ENCODE measurements at regions not wholly inside any gene's neighbourhood (a gene's known extent, or its start where the extent isn't known, plus 50 kb on each side); places are given as distances from the start of the nearest gene placed in this dataset.

DNA sequence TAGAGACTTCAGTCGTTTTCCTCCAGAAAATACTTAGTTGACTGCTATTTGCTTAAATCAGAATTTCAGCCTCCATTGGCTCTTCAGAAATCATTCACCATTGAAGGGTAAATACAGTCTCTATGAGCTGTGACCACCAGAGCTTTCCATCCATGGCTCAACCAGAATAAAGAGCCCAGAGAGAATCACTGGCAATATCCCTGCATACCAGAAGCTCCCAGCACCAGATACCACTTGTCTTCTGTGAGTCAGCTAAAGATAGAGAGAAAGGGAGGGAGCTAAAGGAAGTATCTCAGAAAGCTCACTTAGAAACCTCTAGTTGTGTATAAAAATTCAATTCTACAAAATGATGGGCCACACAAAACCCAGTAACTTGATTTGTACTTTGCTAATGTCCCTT is 115.2 kb upstream of the TMCO5A start:
- intact Hi-C loops (cut with DNase I; ENCODE audit: low total_unique reads), result no loop called here
- Histone ChIP-seq H3K4me1 (no peaks in the 10 kb centered on the region), H3K4me3 (no peak overlapping the region), H3K36me3 (no peaks in the 10 kb centered on the region), H3K9me3 (no peaks in the 10 kb centered on the region), H3K27me3 (no peaks in the 10 kb centered on the region), H3K27ac (no peak overlapping the region)
- DNase-seq, result no peak
- TF ChIP-seq CTCF (IDR thresholded peaks at IDR 0.05), result no peak

- H3K4me1 ChIP-seq, result no peaks in the 10 kb centered on the region
- intact Hi-C loops (cut with DNase I; ENCODE audit: low total_unique reads), result no loop called here
- no peak for DNase-seq
- H3K4me3 ChIP-seq, result no peak overlapping the region
- H3K36me3 ChIP-seq, result no peaks in the 10 kb centered on the region
- no peak for TF ChIP-seq CTCF (IDR thresholded peaks at IDR 0.05)
- H3K9me3 ChIP-seq, result no peaks in the 10 kb centered on the region
- no peak overlapping the region for H3K27ac ChIP-seq
- no peaks in the 10 kb centered on the region for H3K27me3 ChIP-seq
These were observed 113.9 kb upstream of the TMCO5A start for GRCh38 chr15:37820380-37821128.

DNA sequence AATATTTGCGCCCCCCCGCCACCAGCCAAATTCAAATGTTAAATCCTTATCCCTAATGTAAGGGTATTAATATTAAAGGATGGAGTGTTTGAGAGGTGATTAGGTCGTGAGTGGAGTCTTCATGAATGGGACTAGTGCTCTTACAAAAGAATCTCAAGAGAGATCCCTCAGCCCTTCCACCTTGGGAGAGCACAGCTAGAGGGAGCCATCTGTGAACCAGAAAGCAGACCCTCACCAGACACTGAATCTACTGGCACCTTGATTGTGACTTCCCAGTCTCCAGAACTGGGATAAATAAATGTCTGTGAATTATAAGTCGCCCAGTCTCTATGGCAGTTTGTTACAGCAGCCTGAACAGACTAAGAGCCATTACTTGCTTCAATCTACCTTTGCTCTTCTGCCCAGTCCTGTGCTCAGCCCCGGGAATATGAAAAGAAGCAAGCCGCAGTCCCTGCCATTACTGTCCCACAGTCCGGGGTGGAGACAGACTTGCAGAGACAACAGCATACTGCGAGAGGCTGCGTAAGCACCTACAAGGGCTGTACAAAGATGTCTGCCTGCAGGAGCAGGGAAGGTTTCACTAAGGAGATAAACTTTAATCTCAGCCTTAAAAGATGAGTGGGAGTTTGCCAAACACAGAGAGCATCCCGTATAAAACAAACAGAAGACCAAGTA is 110.7 kb upstream of the TMCO5A start:
- DNase-seq, result no peak
- TF ChIP-seq CTCF (IDR thresholded peaks at IDR 0.05), result no peak
- no peak overlapping the region for H3K27ac ChIP-seq
- intact Hi-C loops (cut with DNase I; ENCODE audit: low total_unique reads), result no loop called here
- H3K4me1 ChIP-seq, result no peaks in the 10 kb centered on the region
- no peak overlapping the region for H3K4me3 ChIP-seq
- no peaks in the 10 kb centered on the region for H3K27me3 ChIP-seq
- H3K9me3 ChIP-seq, result no peaks in the 10 kb centered on the region
- no peaks in the 10 kb centered on the region for H3K36me3 ChIP-seq

- Histone ChIP-seq H3K4me1 (no peaks in the 10 kb centered on the region), H3K36me3 (no peaks in the 10 kb centered on the region), H3K27ac (no peak overlapping the region), H3K4me3 (no peak overlapping the region), H3K9me3 (no peaks in the 10 kb centered on the region), H3K27me3 (no peaks in the 10 kb centered on the region)
- intact Hi-C loops (cut with DNase I; ENCODE audit: low total_unique reads), result no loop called here
- DNase-seq, result no peak
- no peak for TF ChIP-seq CTCF (IDR thresholded peaks at IDR 0.05)
These were observed 109.6 kb upstream of the TMCO5A start for GRCh38 chr15:37824717-37825382.

DNA sequence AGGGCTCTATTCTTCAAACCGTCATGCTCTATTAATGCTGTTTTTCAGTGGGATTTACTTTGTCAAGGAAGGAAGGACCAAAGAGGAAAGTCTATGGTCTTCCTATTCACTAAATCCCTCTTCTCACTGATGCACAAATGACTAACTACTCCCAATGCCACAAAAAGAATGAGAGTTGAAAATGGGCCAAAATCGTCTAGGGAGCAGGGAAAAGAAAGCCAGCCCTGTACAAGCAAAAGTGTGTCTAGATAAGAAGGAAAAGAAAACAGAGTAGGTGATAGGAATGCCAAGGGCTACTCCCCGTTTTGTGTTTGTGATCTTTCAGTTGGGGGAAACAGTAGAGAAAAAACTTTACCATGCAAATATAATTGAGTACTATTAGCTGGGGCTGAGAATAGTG is 97.2 kb upstream of the TMCO5A start:
- Histone ChIP-seq H3K36me3 (no peaks in the 10 kb centered on the region), H3K27ac (no peak overlapping the region), H3K4me3 (no peak overlapping the region), H3K9me3 (peaks cover 0 to 15% (median 7%) of the 10 kb centered on the region in 3 donors), H3K27me3 (no peaks in the 10 kb centered on the region), H3K4me1 (peaks cover 0 to 4% (median 0%) of the 10 kb centered on the region in 4 donors)
- DNase-seq, result no peak
- intact Hi-C loops (cut with DNase I; ENCODE audit: low total_unique reads), result no loop called here
- no peak for TF ChIP-seq CTCF (IDR thresholded peaks at IDR 0.05)

All from tibial artery (tissue), 4 donors.